Fibroblast of lung (primary cell): ENCODE measurements at regions not wholly inside any gene's neighbourhood (a gene's known extent, or its start where the extent isn't known, plus 50 kb on each side); places are given as distances from the start of the nearest gene placed in this dataset.

Source experiments
- DNase-seq, 2 donors: peaks; one replicate each; pipeline versions ENCODE4 v3.0.0 to v3.0.0-alpha.2; 2010; ENCODE audit warnings: low read depth in 2 of 2
- H2AFZ ChIP-seq: 2 replicates; pipeline ENCODE4 v1.5.1; 2012; ENCODE audit warnings: low read length, control low read depth, inconsistent platforms
- H3K27ac ChIP-seq: 2 replicates; pipeline ENCODE4 v1.5.1; 2011; ENCODE audit warnings: low read length, control low read depth; ENCODE audit not compliant: insufficient read depth
- H3K27me3 ChIP-seq: 2 replicates; pipeline ENCODE4 v1.5.1; 2011; ENCODE audit warnings: mild to moderate bottlenecking, low read length; ENCODE audit not compliant: control insufficient read depth, insufficient read depth
- H3K36me3 ChIP-seq: 2 replicates; pipeline ENCODE4 v1.5.1; 2011; ENCODE audit warnings: low read length; ENCODE audit not compliant: control insufficient read depth, insufficient read depth
- H3K4me1 ChIP-seq: 2 replicates; pipeline ENCODE4 v1.5.1; 2011; ENCODE audit warnings: low read length; ENCODE audit not compliant: control insufficient read depth, insufficient read depth; ENCODE audit errors: extremely low read depth
- H3K4me2 ChIP-seq: 2 replicates; pipeline ENCODE4 v1.5.1; 2011; ENCODE audit warnings: low read length, control low read depth; ENCODE audit not compliant: insufficient read depth; ENCODE audit errors: extremely low read depth
- H3K4me3 ChIP-seq, 4 experiments: fragments of 200-600 bp in 1 of 4; sonication (generic) in 1 of 4; replicated peaks in 1 of 4; 2 replicates each; pipeline ENCODE4 v1.5.1; 2011 to 2016; ENCODE audit warnings: low read length in 4 of 4, low read depth in 3 of 4, mild to moderate bottlenecking in 3 of 4, control low read depth in 2 of 4, inconsistent platforms in 1 of 4, mixed read lengths in 1 of 4; ENCODE audit not compliant: insufficient read depth in 1 of 4; ENCODE audit errors: control extremely low read depth in 1 of 4
- H3K79me2 ChIP-seq: 2 replicates; pipeline ENCODE4 v1.5.1; 2012; ENCODE audit warnings: mild to moderate bottlenecking, low read length, inconsistent platforms; ENCODE audit not compliant: control insufficient read depth, insufficient read depth
- H3K9ac ChIP-seq: 2 replicates; pipeline ENCODE4 v1.5.1; 2011; ENCODE audit warnings: mild to moderate bottlenecking, low read length, control low read depth; ENCODE audit not compliant: insufficient read depth
- H3K9me3 ChIP-seq: 2 replicates; pipeline ENCODE4 v1.5.1; 2012; ENCODE audit warnings: low read depth, low read length; ENCODE audit not compliant: control insufficient read depth, insufficient read depth
- H4K20me1 ChIP-seq: 2 replicates; pipeline ENCODE4 v1.5.1; 2011; ENCODE audit warnings: low read length; ENCODE audit not compliant: control insufficient read depth, insufficient read depth; ENCODE audit errors: extremely low read depth
- CTCF ChIP-seq, 2 donors: IDR thresholded peaks in 1 of 2; conservative IDR thresholded peaks in 1 of 2; 1 replicate in 1 of 2; 2 replicates in 1 of 2; pipeline ENCODE4 v1.5.1; 2011 to 2012; ENCODE audit warnings: low read length in 2 of 2, control low read depth in 1 of 2, inconsistent platforms in 1 of 2, low read depth in 1 of 2, mild to moderate bottlenecking in 1 of 2
- EZH2 ChIP-seq: IDR thresholded peaks from 2 replicates; pipeline ENCODE4 v1.5.1; 2012; ENCODE audit warnings: low read length, control low read depth, mild to moderate bottlenecking; ENCODE audit errors: missing control alignments

- no peak overlapping the region for H3K27ac ChIP-seq
Observed at GRCh38 chr2:173644146-173644545, 289.5 kb downstream of the CDCA7 start.

GRCh38 chr2:173647681-173648311, 293.1 kb downstream of the CDCA7 start:
- Histone ChIP-seq H4K20me1 (no peaks in the 10 kb centered on the region), H3K4me3 (no peak overlapping the region), H3K9ac (no peak overlapping the region), H2AFZ (no peak overlapping the region), H3K4me2 (no peak overlapping the region), H3K79me2 (no peaks in the 10 kb centered on the region), H3K9me3 (no peaks in the 10 kb centered on the region), H3K4me1 (peaks cover 13% of the 10 kb centered on the region), H3K27me3 (no peaks in the 10 kb centered on the region), H3K36me3 (no peaks in the 10 kb centered on the region), H3K27ac (no peak overlapping the region)
- TF ChIP-seq CTCF (conservative IDR thresholded peaks at IDR 0.05 in 1 of 2, IDR thresholded peaks at IDR 0.05 in 1 of 2; ENCODE audit: low read depth in 1 of 2, low read length in 2 of 2) (no peak), EZH2 (no peak)
- DNase-seq, result peak; percentile 52 to 62

More at GRCh38 chr2:173644146-173644545, 289.5 kb downstream of the CDCA7 start:
- Histone ChIP-seq H3K79me2 (no peaks in the 10 kb centered on the region), H3K4me1 (peaks cover 10% of the 10 kb centered on the region), H3K9me3 (no peaks in the 10 kb centered on the region), H3K4me3 (no peak overlapping the region), H3K4me2 (no peak overlapping the region), H3K9ac (no peak overlapping the region), H3K27me3 (no peaks in the 10 kb centered on the region), H4K20me1 (no peaks in the 10 kb centered on the region), H2AFZ (no peak overlapping the region), H3K36me3 (no peaks in the 10 kb centered on the region)
- DNase-seq, result peak; percentile 79 to 81
- no peak for TF ChIP-seq CTCF (conservative IDR thresholded peaks at IDR 0.05 in 1 of 2, IDR thresholded peaks at IDR 0.05 in 1 of 2; ENCODE audit: low read depth in 1 of 2, low read length in 2 of 2)
- no peak for TF ChIP-seq EZH2

- TF ChIP-seq CTCF (conservative IDR thresholded peaks at IDR 0.05 in 1 of 2, IDR thresholded peaks at IDR 0.05 in 1 of 2; ENCODE audit: low read depth in 1 of 2, low read length in 2 of 2), result no peak
- no peak for TF ChIP-seq EZH2
- Histone ChIP-seq H3K79me2 (no peaks in the 10 kb centered on the region), H3K9ac (no peak overlapping the region)
Observed at GRCh38 chr2:173648816-173649215, 294.1 kb downstream of the CDCA7 start.

More at GRCh38 chr2:173648816-173649215, 294.1 kb downstream of the CDCA7 start:
- H3K36me3 ChIP-seq, result no peaks in the 10 kb centered on the region
- DNase-seq, result no peak
- H3K4me3 ChIP-seq, result no peak overlapping the region
- no peaks in the 10 kb centered on the region for H3K9me3 ChIP-seq
- peaks cover 16% of the 10 kb centered on the region for H3K4me1 ChIP-seq
- no peaks in the 10 kb centered on the region for H4K20me1 ChIP-seq
- H3K4me2 ChIP-seq, result no peak overlapping the region
- H3K27ac ChIP-seq, result no peak overlapping the region
- no peak overlapping the region for H2AFZ ChIP-seq
- H3K27me3 ChIP-seq, result no peaks in the 10 kb centered on the region
